Sigmoid colon (tissue), 6 donors: ENCODE measurements at regions not wholly inside any gene's neighbourhood (a gene's known extent, or its start where the extent isn't known, plus 50 kb on each side); places are given as distances from the start of the nearest gene placed in this dataset.

ENCODE experiments used
- DNase-seq: peaks from one replicate; pipeline ENCODE4 v3.0.0-alpha.2; 2019
- H3K27ac ChIP-seq, 4 donors: fragments of 200-600 bp; sonication (generic); one replicate each; pipeline ENCODE4 v1.5.1; 2016 to 2019; ENCODE audit warnings: mild to moderate bottlenecking in 1 of 4
- H3K27me3 ChIP-seq, 3 donors: fragments of 200-600 bp; sonication (generic); one replicate each; pipeline ENCODE4 v1.5.1; 2019; ENCODE audit warnings: mild to moderate bottlenecking in 1 of 3
- H3K36me3 ChIP-seq, 4 donors: fragments of 200-600 bp; sonication (generic); one replicate each; pipeline ENCODE4 v1.5.1; 2016 to 2019
- H3K4me1 ChIP-seq, 4 donors: fragments of 200-600 bp; sonication (generic); one replicate each; pipeline ENCODE4 v1.5.1; 2017 to 2019
- H3K4me3 ChIP-seq, 4 donors: fragments of 200-600 bp; sonication (generic); one replicate each; pipeline ENCODE4 v1.5.1; 2017 to 2019; ENCODE audit warnings: mild to moderate bottlenecking in 2 of 4, moderate library complexity in 1 of 4
- H3K9me3 ChIP-seq, 4 donors: fragments of 200-600 bp in 3 of 4; sonication (generic) in 3 of 4; one replicate each; pipeline versions ENCODE4 v1.5.1 to v1.6.1; 2013 to 2019
- EP300 ChIP-seq, 4 donors: sonication (generic); formaldehyde crosslinking; IDR thresholded peaks; one replicate each; pipeline ENCODE4 v1.6.1; 2017; ENCODE audit warnings: antibody characterized with exemption in 4 of 4
- POLR2A ChIP-seq, 2 donors: fragments of 450-650 bp; IDR thresholded peaks; one replicate each; pipeline ENCODE4 v1.6.1; 2016; ENCODE audit warnings: antibody characterized with exemption in 2 of 2, mild to moderate bottlenecking in 2 of 2, moderate library complexity in 2 of 2
- POLR2AphosphoS5 ChIP-seq, 4 donors: sonication (generic); formaldehyde crosslinking; IDR thresholded peaks; one replicate each; pipeline ENCODE4 v1.6.1; 2017; ENCODE audit warnings: antibody characterized with exemption in 4 of 4
- WGBS, 2 donors: extraction: QIAGEN DNeasy Blood & Tissue Kit; methylation state at CpG; one replicate each; pipeline ENCODE4 v1.1.7; 2013; 5-methylcytosine and 5-hydroxymethylcytosine counted together
- intact Hi-C: fragments of 100-400 bp; cut with DNase I; formaldehyde crosslinking; loops from one replicate; pipeline ENCODE4 v1.15.1; 2023
- TF ChIP-seq, protein P1 (sequence below), 4 experiments: fragments of 450-650 bp in 3 of 4; fragments of 200-600 bp in 1 of 4; IDR thresholded peaks; one replicate each; pipeline ENCODE4 v1.5.1; 2016 to 2019; ENCODE audit warnings: antibody characterized with exemption in 4 of 4, mild to moderate bottlenecking in 3 of 4, moderate library complexity in 2 of 4
- donor health status: healthy with polysubstance abuse.
- donor health status: healthy.

- DNase-seq: no peak
- H3K9me3 ChIP-seq: no peaks in the 10 kb centered on the region
- no peaks in the 10 kb centered on the region for H3K36me3 ChIP-seq
- 40 to 75% methylated on average over 6 of the region's 6 CpGs for WGBS, 2 donors
- H3K4me1 ChIP-seq: no peaks in the 10 kb centered on the region
- no peak overlapping the region for H3K27ac ChIP-seq
- no peaks in the 10 kb centered on the region for H3K27me3 ChIP-seq
- H3K4me3 ChIP-seq: no peak overlapping the region
- intact Hi-C loops: no loop called here
- TF ChIP-seq, protein P1, sequence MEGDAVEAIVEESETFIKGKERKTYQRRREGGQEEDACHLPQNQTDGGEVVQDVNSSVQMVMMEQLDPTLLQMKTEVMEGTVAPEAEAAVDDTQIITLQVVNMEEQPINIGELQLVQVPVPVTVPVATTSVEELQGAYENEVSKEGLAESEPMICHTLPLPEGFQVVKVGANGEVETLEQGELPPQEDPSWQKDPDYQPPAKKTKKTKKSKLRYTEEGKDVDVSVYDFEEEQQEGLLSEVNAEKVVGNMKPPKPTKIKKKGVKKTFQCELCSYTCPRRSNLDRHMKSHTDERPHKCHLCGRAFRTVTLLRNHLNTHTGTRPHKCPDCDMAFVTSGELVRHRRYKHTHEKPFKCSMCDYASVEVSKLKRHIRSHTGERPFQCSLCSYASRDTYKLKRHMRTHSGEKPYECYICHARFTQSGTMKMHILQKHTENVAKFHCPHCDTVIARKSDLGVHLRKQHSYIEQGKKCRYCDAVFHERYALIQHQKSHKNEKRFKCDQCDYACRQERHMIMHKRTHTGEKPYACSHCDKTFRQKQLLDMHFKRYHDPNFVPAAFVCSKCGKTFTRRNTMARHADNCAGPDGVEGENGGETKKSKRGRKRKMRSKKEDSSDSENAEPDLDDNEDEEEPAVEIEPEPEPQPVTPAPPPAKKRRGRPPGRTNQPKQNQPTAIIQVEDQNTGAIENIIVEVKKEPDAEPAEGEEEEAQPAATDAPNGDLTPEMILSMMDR (IDR thresholded peaks at IDR 0.05): no peak
- TF ChIP-seq POLR2AphosphoS5 (IDR thresholded peaks at IDR 0.05) (no peak), EP300 (IDR thresholded peaks at IDR 0.05) (no peak), POLR2A (IDR thresholded peaks at IDR 0.05) (no peak)
Measured at GRCh38 chr7:156560696-156561095, 79.9 kb upstream of the RNF32 start.

DNA sequence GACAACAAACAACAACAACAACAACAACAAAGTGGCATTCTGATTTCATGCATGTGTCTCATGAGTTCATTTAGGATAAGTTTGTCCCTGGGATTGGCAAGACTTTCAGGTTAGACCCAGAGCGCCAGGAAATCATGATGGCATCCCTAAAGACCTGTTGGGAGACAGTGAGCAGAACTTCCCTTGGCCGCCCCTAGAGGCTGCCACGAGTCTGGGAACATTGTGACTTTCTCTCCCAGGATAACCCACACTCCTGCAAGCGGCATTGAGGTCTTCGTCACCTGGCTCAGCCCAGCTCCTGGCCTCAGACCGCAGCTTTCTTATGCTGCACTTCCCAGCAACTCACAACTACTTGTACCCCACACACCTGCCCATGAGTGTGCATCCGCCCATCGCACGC lies 80.5 kb upstream of the RNF32 start:
- no peak for TF ChIP-seq POLR2A (IDR thresholded peaks at IDR 0.05)
- intact Hi-C loops: no loop called here
- WGBS, 2 donors: 82 to 88% methylated on average over 9 of the region's 9 CpGs

GRCh38 chr7:156559001-156559400 lies 81.6 kb upstream of the RNF32 start:
- Histone ChIP-seq H3K27ac (no peak overlapping the region), H3K4me1 (no peaks in the 10 kb centered on the region), H3K4me3 (no peak overlapping the region), H3K27me3 (no peaks in the 10 kb centered on the region), H3K9me3 (no peaks in the 10 kb centered on the region), H3K36me3 (no peaks in the 10 kb centered on the region)
- TF ChIP-seq POLR2A (IDR thresholded peaks at IDR 0.05) (no peak), EP300 (IDR thresholded peaks at IDR 0.05) (no peak), POLR2AphosphoS5 (IDR thresholded peaks at IDR 0.05) (no peak)
- TF ChIP-seq, protein P1 (IDR thresholded peaks at IDR 0.05): no peak
- DNase-seq: no peak
- intact Hi-C loops: no loop called here
- 94 to 96% methylated on average over 9 of the region's 9 CpGs for WGBS, 2 donors

More for the DNA sequence above, 80.5 kb upstream of the RNF32 start:
- H3K36me3 ChIP-seq: no peaks in the 10 kb centered on the region
- DNase-seq: no peak
- H3K27ac ChIP-seq: no peak overlapping the region
- H3K27me3 ChIP-seq: no peaks in the 10 kb centered on the region
- no peaks in the 10 kb centered on the region for H3K4me1 ChIP-seq
- H3K4me3 ChIP-seq: no peak overlapping the region
- H3K9me3 ChIP-seq: no peaks in the 10 kb centered on the region

- TF ChIP-seq, protein P1 (IDR thresholded peaks at IDR 0.05): no peak
- TF ChIP-seq EP300 (IDR thresholded peaks at IDR 0.05) (no peak), POLR2A (IDR thresholded peaks at IDR 0.05) (no peak), POLR2AphosphoS5 (IDR thresholded peaks at IDR 0.05) (no peak)
- intact Hi-C loops: no loop called here
- no peak for DNase-seq
- Histone ChIP-seq H3K27ac (no peak overlapping the region), H3K4me1 (no peaks in the 10 kb centered on the region), H3K27me3 (no peaks in the 10 kb centered on the region), H3K4me3 (no peak overlapping the region), H3K9me3 (no peaks in the 10 kb centered on the region), H3K36me3 (no peaks in the 10 kb centered on the region)
- 93% methylated on average over 4 of the region's 4 CpGs for WGBS, 2 donors
Measured at GRCh38 chr7:156558198-156558597, 82.4 kb upstream of the RNF32 start.

- intact Hi-C loops: no loop called here
- no peak overlapping the region for H3K4me3 ChIP-seq
- H3K27me3 ChIP-seq: no peaks in the 10 kb centered on the region
- WGBS, 2 donors: 90 to 95% methylated on average over 2 of the region's 2 CpGs
- H3K27ac ChIP-seq: no peak overlapping the region
- H3K36me3 ChIP-seq: no peaks in the 10 kb centered on the region
- H3K9me3 ChIP-seq: no peaks in the 10 kb centered on the region
- no peak for DNase-seq
- TF ChIP-seq EP300 (IDR thresholded peaks at IDR 0.05): no peak
- TF ChIP-seq, protein P1 (IDR thresholded peaks at IDR 0.05): no peak
- TF ChIP-seq POLR2AphosphoS5 (IDR thresholded peaks at IDR 0.05): no peak
- TF ChIP-seq POLR2A (IDR thresholded peaks at IDR 0.05): no peak
- H3K4me1 ChIP-seq: no peaks in the 10 kb centered on the region
Measured at GRCh38 chr7:156556083-156556482, 84.5 kb upstream of the RNF32 start.
